Suppressor macrophage treated with lipopolysaccharide for 4 hours (primary cell): ENCODE measurements at regions not wholly inside any gene's neighbourhood (a gene's known extent, or its start where the extent isn't known, plus 50 kb on each side); places are given as distances from the start of the nearest gene placed in this dataset.

Source experiments
- DNase-seq: peaks from one replicate; pipeline ENCODE4 v3.0.0-alpha.2; 2020

GRCh38 chr10:118500477-118501104 is 94.9 kb downstream of the PRLHR start:
- no peak for DNase-seq

GRCh38 chr10:118499186-118499585 is 96.3 kb downstream of the PRLHR start:
- no peak for DNase-seq

- DNase-seq: no peak
Observed at GRCh38 chr10:118498623-118499022, 96.8 kb downstream of the PRLHR start.

GRCh38 chr10:118497227-118497626 is 98.2 kb downstream of the PRLHR start:
- no peak for DNase-seq

- DNase-seq: no peak
Observed at GRCh38 chr10:118496525-118496924, 98.9 kb downstream of the PRLHR start.

GRCh38 chr10:118495499-118495898 is 99.9 kb downstream of the PRLHR start:
- no peak for DNase-seq

GRCh38 chr10:118491055-118491454 is 104.4 kb downstream of the PRLHR start:
- no peak for DNase-seq

- DNase-seq: peak; percentile 8
Observed at GRCh38 chr10:118488710-118489497, 106.5 kb downstream of the PRLHR start.

- DNase-seq: no peak
Observed at GRCh38 chr10:118485641-118486040, 109.8 kb downstream of the PRLHR start.

- DNase-seq: no peak
Observed at GRCh38 chr10:118484152-118484871, 111.1 kb downstream of the PRLHR start.

GRCh38 chr10:118483496-118483895 is 112.0 kb downstream of the PRLHR start:
- DNase-seq: no peak

- no peak for DNase-seq
Observed at GRCh38 chr10:118482393-118483331, 112.8 kb downstream of the PRLHR start.

GRCh38 chr10:118481871-118482270 is 113.6 kb downstream of the PRLHR start:
- DNase-seq: no peak

- DNase-seq: no peak
Observed at GRCh38 chr10:118475214-118475613, 120.2 kb downstream of the PRLHR start.

GRCh38 chr10:118474111-118474510 is 121.3 kb downstream of the PRLHR start:
- DNase-seq: no peak

GRCh38 chr10:118473305-118473960 is 122.0 kb downstream of the PRLHR start:
- no peak for DNase-seq

GRCh38 chr10:118472415-118473304 is 122.8 kb downstream of the PRLHR start:
- DNase-seq: no peak

- no peak for DNase-seq
Observed at GRCh38 chr10:118471863-118472262, 123.6 kb downstream of the PRLHR start.

GRCh38 chr10:118470470-118470869 is 125.0 kb downstream of the PRLHR start:
- DNase-seq: no peak

- no peak for DNase-seq
Observed at GRCh38 chr10:118467200-118467599, 125.1 kb upstream of the FAM204A start.

- no peak for DNase-seq
Observed at GRCh38 chr10:118465300-118465874, 123.3 kb upstream of the FAM204A start.
